Progenitor cell of endocrine pancreas (in vitro differentiated cells): ENCODE measurements at regions not wholly inside any gene's neighbourhood (a gene's known extent, or its start where the extent isn't known, plus 50 kb on each side); places are given as distances from the start of the nearest gene placed in this dataset.

Experiments used
- DNase-seq: peaks from one replicate; pipeline ENCODE4 v3.0.0; 2021; ENCODE audit warnings: low spot score; ENCODE audit not compliant: unreplicated experiment
- H3K27ac Mint-ChIP-seq: 2 replicates; pipeline ENCODE4 v1.8.0; 2021; ENCODE audit warnings: mild to moderate bottlenecking, moderate library complexity, mixed read lengths
- H3K27me3 Mint-ChIP-seq: 2 replicates; pipeline ENCODE4 v1.8.0; 2021; ENCODE audit warnings: mixed read lengths
- H3K36me3 Mint-ChIP-seq: 2 replicates; pipeline ENCODE4 v1.8.0; 2022; ENCODE audit warnings: mixed read lengths; ENCODE audit not compliant: insufficient read depth
- H3K4me1 Mint-ChIP-seq: 2 replicates; pipeline ENCODE4 v1.8.0; 2021; ENCODE audit warnings: low read depth, mixed read lengths
- H3K4me3 Mint-ChIP-seq: 2 replicates; pipeline ENCODE4 v1.8.0; 2021; ENCODE audit warnings: low read depth, mild to moderate bottlenecking, moderate library complexity, mixed read lengths
- H3K9me3 Mint-ChIP-seq: 2 replicates; pipeline ENCODE4 v1.8.0; 2021; ENCODE audit warnings: low read depth, mixed read lengths
- TF ChIP-seq, protein P1 (sequence below): fragments of 200-600 bp; sonication (generic); IDR thresholded peaks from one replicate; pipeline ENCODE4 v1.5.0; 2021; ENCODE audit warnings: antibody characterized with exemption, mild to moderate bottlenecking; ENCODE audit not compliant: unreplicated experiment

DNA sequence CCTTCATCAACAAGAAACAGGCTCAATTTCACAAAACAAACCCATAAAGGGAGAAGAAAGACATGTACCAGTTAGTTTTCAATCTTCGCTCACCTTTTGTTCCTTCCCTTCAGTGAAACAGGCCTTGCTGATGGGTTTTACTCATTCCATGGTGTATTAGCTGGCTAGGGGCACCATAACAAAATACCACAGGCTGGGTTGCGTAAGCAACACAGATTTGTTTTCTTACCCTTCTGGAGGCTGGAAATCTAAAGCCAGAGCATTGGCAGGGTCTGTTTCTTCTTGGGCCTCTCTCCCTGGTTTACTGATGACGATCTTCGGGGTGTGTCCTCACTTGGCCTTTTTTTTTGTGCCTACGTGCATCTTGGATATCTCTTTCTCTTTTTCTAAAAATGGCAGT is 383.4 kb upstream of the RBFOX1 start:
- no peak overlapping the region for H3K27ac Mint-ChIP-seq
- no peak overlapping the region for H3K4me3 Mint-ChIP-seq
- no peak for DNase-seq
- no peaks in the 10 kb centered on the region for H3K4me1 Mint-ChIP-seq
- H3K9me3 Mint-ChIP-seq: no peaks in the 10 kb centered on the region
- H3K27me3 Mint-ChIP-seq: no peaks in the 10 kb centered on the region
- TF ChIP-seq, protein P1, sequence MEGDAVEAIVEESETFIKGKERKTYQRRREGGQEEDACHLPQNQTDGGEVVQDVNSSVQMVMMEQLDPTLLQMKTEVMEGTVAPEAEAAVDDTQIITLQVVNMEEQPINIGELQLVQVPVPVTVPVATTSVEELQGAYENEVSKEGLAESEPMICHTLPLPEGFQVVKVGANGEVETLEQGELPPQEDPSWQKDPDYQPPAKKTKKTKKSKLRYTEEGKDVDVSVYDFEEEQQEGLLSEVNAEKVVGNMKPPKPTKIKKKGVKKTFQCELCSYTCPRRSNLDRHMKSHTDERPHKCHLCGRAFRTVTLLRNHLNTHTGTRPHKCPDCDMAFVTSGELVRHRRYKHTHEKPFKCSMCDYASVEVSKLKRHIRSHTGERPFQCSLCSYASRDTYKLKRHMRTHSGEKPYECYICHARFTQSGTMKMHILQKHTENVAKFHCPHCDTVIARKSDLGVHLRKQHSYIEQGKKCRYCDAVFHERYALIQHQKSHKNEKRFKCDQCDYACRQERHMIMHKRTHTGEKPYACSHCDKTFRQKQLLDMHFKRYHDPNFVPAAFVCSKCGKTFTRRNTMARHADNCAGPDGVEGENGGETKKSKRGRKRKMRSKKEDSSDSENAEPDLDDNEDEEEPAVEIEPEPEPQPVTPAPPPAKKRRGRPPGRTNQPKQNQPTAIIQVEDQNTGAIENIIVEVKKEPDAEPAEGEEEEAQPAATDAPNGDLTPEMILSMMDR: no peak
- no peaks in the 10 kb centered on the region for H3K36me3 Mint-ChIP-seq

DNA sequence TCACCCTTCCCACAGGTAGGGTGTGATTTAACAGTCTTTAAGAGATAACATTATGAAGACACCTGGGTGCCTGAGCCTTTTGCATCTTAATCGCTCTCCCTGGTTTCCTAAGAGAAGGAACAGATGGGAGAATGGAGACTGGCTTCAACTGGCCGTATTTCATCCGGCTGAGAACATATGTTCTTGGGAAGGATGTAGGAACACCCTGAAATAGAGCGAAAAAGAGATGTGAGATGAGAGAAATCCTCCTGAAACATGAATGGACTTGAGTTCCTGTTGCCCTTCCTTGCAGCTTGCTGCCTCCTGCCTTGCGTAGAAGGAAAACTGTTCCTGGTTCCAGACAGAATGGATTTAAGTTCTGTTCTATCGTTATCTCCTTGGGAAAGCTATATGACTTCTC is 385.4 kb upstream of the RBFOX1 start:
- H3K9me3 Mint-ChIP-seq: no peaks in the 10 kb centered on the region
- TF ChIP-seq, protein P1: no peak
- H3K4me3 Mint-ChIP-seq: no peak overlapping the region
- no peaks in the 10 kb centered on the region for H3K27me3 Mint-ChIP-seq
- no peak for DNase-seq
- no peak overlapping the region for H3K27ac Mint-ChIP-seq
- no peaks in the 10 kb centered on the region for H3K4me1 Mint-ChIP-seq
- no peaks in the 10 kb centered on the region for H3K36me3 Mint-ChIP-seq

DNA sequence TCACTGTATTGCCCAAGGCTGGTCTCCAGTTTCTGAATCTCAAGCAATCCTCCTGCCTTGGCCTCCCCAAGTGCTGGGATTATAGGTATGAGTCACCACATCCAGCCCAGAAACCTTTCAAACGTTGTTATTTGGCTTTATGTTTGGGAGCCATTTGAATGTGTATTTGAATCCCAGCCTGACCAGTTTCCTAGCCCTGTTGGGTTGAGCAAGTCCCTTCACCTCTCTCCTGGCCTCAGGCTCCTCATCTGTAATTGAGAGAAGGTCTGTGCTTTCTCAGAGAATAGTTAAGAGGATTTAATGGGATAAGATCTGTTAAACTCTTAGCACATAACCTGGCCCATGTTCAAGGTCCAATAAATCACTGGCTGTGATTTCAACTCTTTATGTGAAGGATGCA is 385.8 kb upstream of the RBFOX1 start:
- no peak for DNase-seq
- no peaks in the 10 kb centered on the region for H3K36me3 Mint-ChIP-seq
- H3K4me1 Mint-ChIP-seq: no peaks in the 10 kb centered on the region
- TF ChIP-seq, protein P1: no peak
- H3K27me3 Mint-ChIP-seq: no peaks in the 10 kb centered on the region
- H3K4me3 Mint-ChIP-seq: no peak overlapping the region
- no peak overlapping the region for H3K27ac Mint-ChIP-seq
- H3K9me3 Mint-ChIP-seq: no peaks in the 10 kb centered on the region

DNA sequence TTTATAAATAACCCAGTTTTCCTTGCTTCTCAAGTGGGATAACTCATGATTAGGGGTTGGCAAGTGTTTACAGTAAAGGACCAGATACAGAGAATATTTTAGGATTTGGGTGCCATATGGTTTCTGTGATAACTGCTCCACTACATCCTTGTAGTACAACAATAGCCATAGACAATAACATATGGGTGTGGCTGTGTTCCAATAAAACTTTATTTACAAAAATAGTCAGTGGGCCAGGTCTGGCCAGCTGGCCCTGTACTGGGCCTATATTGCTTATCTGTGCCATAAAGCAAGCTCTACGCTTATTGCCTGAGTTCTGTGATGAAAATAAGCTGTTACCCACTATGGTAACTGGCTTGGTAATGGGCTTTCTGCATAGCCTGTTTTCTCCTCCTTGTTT is 386.5 kb upstream of the RBFOX1 start:
- no peaks in the 10 kb centered on the region for H3K4me1 Mint-ChIP-seq
- H3K27ac Mint-ChIP-seq: no peak overlapping the region
- no peak overlapping the region for H3K4me3 Mint-ChIP-seq
- no peaks in the 10 kb centered on the region for H3K36me3 Mint-ChIP-seq
- no peaks in the 10 kb centered on the region for H3K27me3 Mint-ChIP-seq
- DNase-seq: no peak
- H3K9me3 Mint-ChIP-seq: no peaks in the 10 kb centered on the region
- TF ChIP-seq, protein P1: no peak

DNA sequence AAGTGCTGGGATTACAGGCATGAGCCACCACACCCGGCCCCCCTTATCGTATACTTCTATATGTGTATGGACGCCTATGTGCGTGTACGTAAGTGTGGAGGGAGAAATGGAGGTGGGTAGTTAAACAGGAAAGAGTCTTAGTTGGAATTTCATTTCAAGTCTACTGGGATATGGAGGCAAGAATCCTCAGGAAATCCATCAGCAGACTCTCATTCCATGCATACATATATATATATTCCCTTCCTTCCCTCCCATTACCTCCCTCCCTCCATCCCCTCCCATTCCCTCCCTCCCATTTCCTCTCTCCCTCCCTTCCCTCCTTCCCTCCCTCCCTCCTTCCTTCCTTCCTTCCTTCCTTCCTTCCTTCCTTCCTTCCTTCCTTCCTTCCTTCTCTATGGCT is 391.7 kb upstream of the RBFOX1 start:
- no peak for DNase-seq
- Mint-ChIP-seq H3K9me3 (no peaks in the 10 kb centered on the region), H3K36me3 (no peaks in the 10 kb centered on the region), H3K4me3 (no peak overlapping the region), H3K4me1 (no peaks in the 10 kb centered on the region), H3K27ac (no peak overlapping the region), H3K27me3 (no peaks in the 10 kb centered on the region)
- TF ChIP-seq, protein P1: no peak

DNA sequence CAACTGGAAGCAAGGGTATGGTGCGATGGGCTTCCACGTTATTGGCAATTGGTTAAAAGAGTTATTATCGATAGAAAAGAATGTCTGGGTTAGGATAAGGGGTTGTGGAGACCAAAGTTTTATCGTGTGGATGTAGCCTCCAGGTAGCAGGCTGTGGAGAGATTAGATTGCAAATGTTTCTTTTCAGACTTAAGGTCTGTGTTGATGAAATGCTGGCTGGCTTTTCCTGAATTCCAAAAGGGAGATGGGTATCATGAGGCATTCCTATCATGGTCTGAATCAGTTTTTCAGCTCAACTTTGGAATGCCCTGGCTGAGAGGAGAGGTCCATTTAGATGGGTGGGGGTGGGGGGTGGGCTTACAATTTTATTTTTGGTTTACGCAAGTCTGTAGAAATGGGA is 395.0 kb upstream of the RBFOX1 start:
- Mint-ChIP-seq H3K9me3 (no peaks in the 10 kb centered on the region), H3K4me1 (peaks cover 3% of the 10 kb centered on the region), H3K36me3 (no peaks in the 10 kb centered on the region), H3K4me3 (no peak overlapping the region), H3K27me3 (no peaks in the 10 kb centered on the region), H3K27ac (no peak overlapping the region)
- no peak for DNase-seq
- TF ChIP-seq, protein P1: no peak
